ENCODE measurements at regions not wholly inside any gene's neighbourhood (a gene's known extent, or its start where the extent isn't known, plus 50 kb on each side); places are given as distances from the start of the nearest gene placed in this dataset.

GRCh38 chr1:112267929-112268328, 128.1 kb upstream of the CTTNBP2NL start:
- Histone ChIP-seq H3K27me3 (ENCODE audit: control insufficient read depth in 1 of 2, insufficient read depth in 2 of 2, low read length in 1 of 2) (no peaks in the 10 kb centered on the region), H3K36me3 (ENCODE audit: control insufficient read depth in 1 of 2, insufficient read depth in 2 of 2, low read length in 1 of 2) (no peaks in the 10 kb centered on the region), H3K4me1 (ENCODE audit: control insufficient read depth in 1 of 2, insufficient read depth in 2 of 2, low read length in 2 of 2) (peaks cover 0 to 2% of the 10 kb centered on the region in 2 donors), H3K9me3 (ENCODE audit: control insufficient read depth, low read length) (peaks cover 4% of the 10 kb centered on the region), H3K27ac (ENCODE audit: low read depth in 1 of 2, low read length in 2 of 2) (no peak overlapping the region), H3K4me3 (ENCODE audit: low read length in 2 of 2) (no peak overlapping the region)
- ATAC-seq (ENCODE audit: low FRiP score) (peak; percentile 57), DNase-seq (peak; percentile 52 to 77)
- intact Hi-C loops (cut with DNase I): no loop called here

- Histone ChIP-seq H3K27ac (ENCODE audit: low read depth in 1 of 2, low read length in 2 of 2) (no peak overlapping the region), H3K36me3 (ENCODE audit: control insufficient read depth in 1 of 2, insufficient read depth in 2 of 2, low read length in 1 of 2) (no peaks in the 10 kb centered on the region), H3K9me3 (ENCODE audit: control insufficient read depth, low read length) (peaks cover 4% of the 10 kb centered on the region), H3K4me1 (ENCODE audit: control insufficient read depth in 1 of 2, insufficient read depth in 2 of 2, low read length in 2 of 2) (no peaks in the 10 kb centered on the region), H3K27me3 (ENCODE audit: control insufficient read depth in 1 of 2, insufficient read depth in 2 of 2, low read length in 1 of 2) (no peaks in the 10 kb centered on the region), H3K4me3 (ENCODE audit: low read length in 2 of 2) (no peak overlapping the region)
- ATAC-seq (ENCODE audit: low FRiP score): no peak
- WGBS, 2 donors: 72 to 79% methylated on average over 3 of the region's 3 CpGs
- DNase-seq: no peak
- intact Hi-C loops (cut with DNase I): no loop called here
These were observed 127.6 kb upstream of the CTTNBP2NL start for GRCh38 chr1:112268408-112268807.

- no peaks in the 10 kb centered on the region for H3K27me3 ChIP-seq (ENCODE audit: control insufficient read depth in 1 of 2, insufficient read depth in 2 of 2, low read length in 1 of 2)
- ATAC-seq (ENCODE audit: low FRiP score): no peak
- DNase-seq: no peak
- WGBS, 2 donors: 79 to 81% methylated on average over 3 of the region's 3 CpGs
- H3K27ac ChIP-seq (ENCODE audit: low read depth in 1 of 2, low read length in 2 of 2): no peak overlapping the region
- no peak overlapping the region for H3K4me3 ChIP-seq (ENCODE audit: low read length in 2 of 2)
- H3K9me3 ChIP-seq (ENCODE audit: control insufficient read depth, low read length): peaks cover 5% of the 10 kb centered on the region
- H3K36me3 ChIP-seq (ENCODE audit: control insufficient read depth in 1 of 2, insufficient read depth in 2 of 2, low read length in 1 of 2): no peaks in the 10 kb centered on the region
- H3K4me1 ChIP-seq (ENCODE audit: control insufficient read depth in 1 of 2, insufficient read depth in 2 of 2, low read length in 2 of 2): no peaks in the 10 kb centered on the region
- intact Hi-C loops (cut with DNase I): no loop called here
These were observed 124.7 kb upstream of the CTTNBP2NL start for GRCh38 chr1:112271270-112271669.

GRCh38 chr1:112272101-112272772, 123.8 kb upstream of the CTTNBP2NL start:
- Histone ChIP-seq H3K4me3 (ENCODE audit: low read length in 2 of 2) (no peak overlapping the region), H3K27me3 (ENCODE audit: control insufficient read depth in 1 of 2, insufficient read depth in 2 of 2, low read length in 1 of 2) (no peaks in the 10 kb centered on the region), H3K36me3 (ENCODE audit: control insufficient read depth in 1 of 2, insufficient read depth in 2 of 2, low read length in 1 of 2) (no peaks in the 10 kb centered on the region), H3K27ac (ENCODE audit: low read depth in 1 of 2, low read length in 2 of 2) (no peak overlapping the region), H3K9me3 (ENCODE audit: control insufficient read depth, low read length) (peaks cover 5% of the 10 kb centered on the region), H3K4me1 (ENCODE audit: control insufficient read depth in 1 of 2, insufficient read depth in 2 of 2, low read length in 2 of 2) (no peaks in the 10 kb centered on the region)
- DNase-seq (no peak), ATAC-seq (ENCODE audit: low FRiP score) (no peak)
- WGBS, 2 donors: 64 to 66% methylated on average over 6 of the region's 6 CpGs
- intact Hi-C loops (cut with DNase I): no loop called here

GRCh38 chr1:112284796-112285195, 111.2 kb upstream of the CTTNBP2NL start:
- WGBS, 2 donors: 40 to 45% methylated on average over 2 of the region's 2 CpGs
- Histone ChIP-seq H3K27ac (ENCODE audit: low read depth in 1 of 2, low read length in 2 of 2) (no peak overlapping the region), H3K4me3 (ENCODE audit: low read length in 2 of 2) (no peak overlapping the region), H3K4me1 (ENCODE audit: control insufficient read depth in 1 of 2, insufficient read depth in 2 of 2, low read length in 2 of 2) (no peaks in the 10 kb centered on the region), H3K27me3 (ENCODE audit: control insufficient read depth in 1 of 2, insufficient read depth in 2 of 2, low read length in 1 of 2) (no peaks in the 10 kb centered on the region), H3K36me3 (ENCODE audit: control insufficient read depth in 1 of 2, insufficient read depth in 2 of 2, low read length in 1 of 2) (no peaks in the 10 kb centered on the region), H3K9me3 (ENCODE audit: control insufficient read depth, low read length) (peaks cover 4% of the 10 kb centered on the region)
- ATAC-seq (ENCODE audit: low FRiP score) (no peak), DNase-seq (no peak)
- intact Hi-C loops (cut with DNase I): no loop called here

GRCh38 chr1:112285316-112285715, 110.7 kb upstream of the CTTNBP2NL start:
- Histone ChIP-seq H3K27me3 (ENCODE audit: control insufficient read depth in 1 of 2, insufficient read depth in 2 of 2, low read length in 1 of 2) (no peaks in the 10 kb centered on the region), H3K4me1 (ENCODE audit: control insufficient read depth in 1 of 2, insufficient read depth in 2 of 2, low read length in 2 of 2) (no peaks in the 10 kb centered on the region), H3K9me3 (ENCODE audit: control insufficient read depth, low read length) (peaks cover 4% of the 10 kb centered on the region), H3K4me3 (ENCODE audit: low read length in 2 of 2) (no peak overlapping the region), H3K36me3 (ENCODE audit: control insufficient read depth in 1 of 2, insufficient read depth in 2 of 2, low read length in 1 of 2) (no peaks in the 10 kb centered on the region), H3K27ac (ENCODE audit: low read depth in 1 of 2, low read length in 2 of 2) (no peak overlapping the region)
- DNase-seq (no peak), ATAC-seq (ENCODE audit: low FRiP score) (no peak)
- intact Hi-C loops (cut with DNase I): no loop called here
- WGBS, 2 donors: 50 to 60% methylated on average over 4 of the region's 4 CpGs

- Histone ChIP-seq H3K4me3 (ENCODE audit: low read length in 2 of 2) (no peak overlapping the region), H3K27me3 (ENCODE audit: control insufficient read depth in 1 of 2, insufficient read depth in 2 of 2, low read length in 1 of 2) (no peaks in the 10 kb centered on the region), H3K9me3 (ENCODE audit: control insufficient read depth, low read length) (peaks cover 4% of the 10 kb centered on the region), H3K4me1 (ENCODE audit: control insufficient read depth in 1 of 2, insufficient read depth in 2 of 2, low read length in 2 of 2) (no peaks in the 10 kb centered on the region), H3K36me3 (ENCODE audit: control insufficient read depth in 1 of 2, insufficient read depth in 2 of 2, low read length in 1 of 2) (no peaks in the 10 kb centered on the region), H3K27ac (ENCODE audit: low read depth in 1 of 2, low read length in 2 of 2) (no peak overlapping the region)
- ATAC-seq (ENCODE audit: low FRiP score): no peak
- 42 to 48% methylated on average over 3 of the region's 3 CpGs for WGBS, 2 donors
- intact Hi-C loops (cut with DNase I): no loop called here
- DNase-seq: no peak
These were observed 110.3 kb upstream of the CTTNBP2NL start for GRCh38 chr1:112285746-112286145.

- DNase-seq (no peak), ATAC-seq (ENCODE audit: low FRiP score) (no peak)
- intact Hi-C loops (cut with DNase I): no loop called here
- H3K27me3 ChIP-seq (ENCODE audit: control insufficient read depth in 1 of 2, insufficient read depth in 2 of 2, low read length in 1 of 2): no peaks in the 10 kb centered on the region
- H3K27ac ChIP-seq (ENCODE audit: low read depth in 1 of 2, low read length in 2 of 2): no peak overlapping the region
- H3K4me1 ChIP-seq (ENCODE audit: control insufficient read depth in 1 of 2, insufficient read depth in 2 of 2, low read length in 2 of 2): no peaks in the 10 kb centered on the region
- no peaks in the 10 kb centered on the region for H3K36me3 ChIP-seq (ENCODE audit: control insufficient read depth in 1 of 2, insufficient read depth in 2 of 2, low read length in 1 of 2)
- 73 to 79% methylated on average over 5 of the region's 5 CpGs for WGBS, 2 donors
- H3K4me3 ChIP-seq (ENCODE audit: low read length in 2 of 2): no peak overlapping the region
- H3K9me3 ChIP-seq (ENCODE audit: control insufficient read depth, low read length): peaks cover 2% of the 10 kb centered on the region
These were observed 99.1 kb upstream of the CTTNBP2NL start for GRCh38 chr1:112296908-112297307.

- H3K4me3 ChIP-seq (ENCODE audit: low read length in 2 of 2): no peak overlapping the region
- peaks cover 2% of the 10 kb centered on the region for H3K9me3 ChIP-seq (ENCODE audit: control insufficient read depth, low read length)
- ATAC-seq (ENCODE audit: low FRiP score) (no peak), DNase-seq (no peak)
- H3K36me3 ChIP-seq (ENCODE audit: control insufficient read depth in 1 of 2, insufficient read depth in 2 of 2, low read length in 1 of 2): no peaks in the 10 kb centered on the region
- intact Hi-C loops (cut with DNase I): no loop called here
- H3K27ac ChIP-seq (ENCODE audit: low read depth in 1 of 2, low read length in 2 of 2): no peak overlapping the region
- H3K4me1 ChIP-seq (ENCODE audit: control insufficient read depth in 1 of 2, insufficient read depth in 2 of 2, low read length in 2 of 2): no peaks in the 10 kb centered on the region
- H3K27me3 ChIP-seq (ENCODE audit: control insufficient read depth in 1 of 2, insufficient read depth in 2 of 2, low read length in 1 of 2): no peaks in the 10 kb centered on the region
- WGBS, 2 donors: 24 to 33% methylated on average over 3 of the region's 3 CpGs
These were observed 98.5 kb upstream of the CTTNBP2NL start for GRCh38 chr1:112297536-112297935.

All from aorta (tissue), 5 donors.